SK-N-DZ (cell line): ENCODE measurements at regions not wholly inside any gene's neighbourhood (a gene's known extent, or its start where the extent isn't known, plus 50 kb on each side); places are given as distances from the start of the nearest gene placed in this dataset.

Source experiments
- DNase-seq: peaks from one replicate; pipeline ENCODE4 v3.0.0-alpha.2; 2015; ENCODE audit warnings: low spot score

DNA sequence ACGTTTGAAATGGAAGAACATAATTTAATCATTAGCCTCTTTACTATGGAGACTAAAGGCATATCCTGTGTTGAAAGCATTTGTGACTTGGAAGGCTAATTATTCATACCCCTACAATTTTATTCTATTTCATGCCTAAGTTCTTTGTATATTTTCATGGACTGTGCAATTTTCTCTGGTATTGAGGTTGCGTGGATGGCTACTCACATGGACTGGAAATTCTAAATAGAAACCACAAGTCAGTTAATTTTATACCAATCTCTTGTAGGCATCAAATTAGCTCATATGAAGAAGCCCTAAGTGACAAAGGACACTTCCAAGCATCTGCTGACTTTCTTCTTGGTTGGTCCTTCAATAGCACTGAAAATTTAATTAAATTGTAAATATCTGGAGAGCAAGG, 1353.5 kb downstream of the ROBO1 start:
- no peak for DNase-seq

DNA sequence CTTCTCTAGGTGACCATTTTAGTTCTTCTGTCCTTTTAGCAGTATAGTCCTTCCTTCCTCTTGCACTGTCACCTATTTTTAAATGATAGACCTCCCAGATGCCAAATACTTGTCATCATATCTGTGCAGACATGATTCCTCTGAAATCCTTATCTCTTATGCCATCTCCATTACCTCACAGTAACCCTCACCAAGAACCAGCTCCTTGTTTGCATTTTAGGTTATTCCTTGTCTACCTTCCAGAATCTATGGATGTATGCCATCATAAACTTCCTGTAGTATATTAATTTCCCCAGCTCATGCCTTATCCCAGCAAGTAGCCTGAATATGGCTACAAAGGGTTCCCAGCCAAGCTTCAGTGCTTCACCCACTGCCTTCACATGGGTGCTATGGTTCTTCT, 1347.2 kb downstream of the ROBO1 start:
- no peak for DNase-seq

DNA sequence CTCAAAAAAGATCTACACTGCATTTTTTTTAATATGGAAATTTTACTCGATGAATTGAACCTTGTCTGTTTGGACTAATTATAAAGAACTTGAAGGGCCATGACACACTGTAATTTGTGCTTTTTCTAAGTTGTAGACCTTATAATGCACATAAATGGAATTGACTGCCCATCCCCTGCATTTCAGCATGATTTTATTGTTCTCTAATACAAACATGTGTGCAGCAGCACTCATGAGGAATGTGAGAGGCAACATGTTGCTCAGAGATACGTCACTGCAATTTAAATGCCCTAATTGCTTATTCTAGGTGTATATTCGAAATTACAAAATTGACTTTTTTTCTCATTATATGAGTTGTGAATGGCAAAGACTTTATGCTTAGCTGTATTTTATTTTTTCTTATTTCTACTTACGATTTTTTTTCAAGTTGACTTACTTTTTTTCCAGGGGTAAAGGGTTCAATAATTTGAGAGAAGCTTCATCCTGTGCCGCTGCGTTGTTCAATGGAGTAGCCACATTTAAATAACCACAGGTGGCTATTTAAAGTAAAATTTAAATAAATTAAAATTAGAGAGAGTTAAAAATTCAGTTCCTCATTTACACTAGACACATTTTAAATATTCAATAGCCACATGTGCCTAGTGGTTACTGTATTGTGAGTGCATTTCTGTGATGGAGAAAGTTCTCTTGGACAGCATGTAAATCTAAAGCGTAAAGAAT, 1346.4 kb downstream of the ROBO1 start:
- DNase-seq, result no peak

DNA sequence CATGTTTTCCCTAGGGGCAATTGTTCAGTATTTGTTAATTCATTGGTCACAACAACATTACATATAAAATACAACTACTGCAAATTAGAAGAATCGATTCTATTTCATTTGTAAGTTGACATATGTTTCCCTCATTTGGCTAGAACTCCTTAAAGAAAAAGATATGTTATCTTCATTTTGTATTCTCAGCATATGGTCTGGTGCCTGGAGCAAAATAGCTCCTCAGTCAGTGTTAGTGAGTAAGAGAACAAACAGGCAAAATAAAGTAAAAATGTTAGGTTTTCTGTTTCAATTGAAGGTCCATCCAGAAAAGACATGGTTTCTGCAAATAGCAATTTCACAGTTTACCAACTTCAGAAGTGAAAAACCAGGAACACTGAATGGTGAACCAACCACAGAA, 1343.1 kb downstream of the ROBO1 start:
- DNase-seq, result no peak

DNA sequence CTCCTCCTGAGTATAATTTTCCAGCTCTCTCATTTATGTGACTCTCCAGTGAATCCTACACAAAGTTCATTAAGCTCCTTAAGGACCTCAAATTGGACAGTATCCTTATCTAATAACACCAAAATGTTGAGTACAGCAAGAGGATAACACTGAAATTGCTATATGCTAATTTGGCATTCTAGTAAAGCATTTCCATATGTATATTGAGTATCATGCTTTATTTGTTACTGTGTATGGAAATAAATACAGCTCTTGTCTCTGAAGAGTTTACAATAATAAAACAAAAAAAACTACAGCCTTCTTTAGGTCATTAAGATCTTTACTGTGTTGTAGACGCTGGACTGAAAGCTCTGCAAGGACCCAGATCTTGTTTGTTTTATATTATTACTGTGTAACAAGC, 1341.3 kb downstream of the ROBO1 start:
- no peak for DNase-seq

DNA sequence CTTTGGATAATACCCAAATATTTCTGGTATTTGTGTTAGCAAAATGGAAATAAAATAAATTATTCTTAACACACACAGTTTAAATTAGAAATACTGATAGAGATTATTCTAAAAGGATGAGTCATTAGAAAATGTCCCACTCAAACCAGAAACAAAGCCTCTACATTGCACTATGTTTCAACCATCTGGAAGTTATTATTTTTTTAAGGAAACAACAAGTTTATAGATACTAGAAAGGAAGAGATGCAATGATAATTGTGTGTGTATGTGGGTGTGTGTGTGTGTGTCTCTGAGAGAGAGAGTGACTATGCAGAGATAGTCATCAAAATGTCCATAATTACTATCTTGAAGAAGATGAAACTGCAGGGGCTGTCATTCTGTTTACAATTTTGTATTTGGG, 1340.5 kb downstream of the ROBO1 start:
- no peak for DNase-seq

DNA sequence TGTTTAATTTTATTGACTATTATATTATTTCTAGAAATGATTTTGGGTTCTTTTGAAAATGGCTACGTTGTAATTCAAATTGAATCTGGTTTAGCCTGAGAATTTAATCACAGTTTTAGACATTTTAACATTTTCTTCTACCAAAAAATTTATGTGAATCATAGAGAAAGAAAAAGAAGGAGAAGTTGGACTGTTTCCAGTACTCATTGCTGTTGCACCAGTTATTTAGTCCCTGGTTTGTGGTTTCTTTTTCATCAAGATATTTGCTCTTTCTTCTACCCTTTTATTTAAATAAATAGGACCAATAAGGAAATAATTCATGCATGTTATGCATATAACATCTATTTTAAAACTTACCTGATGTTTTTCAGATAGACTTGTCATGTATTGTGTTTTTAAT, 1337.1 kb downstream of the ROBO1 start:
- no peak for DNase-seq

DNA sequence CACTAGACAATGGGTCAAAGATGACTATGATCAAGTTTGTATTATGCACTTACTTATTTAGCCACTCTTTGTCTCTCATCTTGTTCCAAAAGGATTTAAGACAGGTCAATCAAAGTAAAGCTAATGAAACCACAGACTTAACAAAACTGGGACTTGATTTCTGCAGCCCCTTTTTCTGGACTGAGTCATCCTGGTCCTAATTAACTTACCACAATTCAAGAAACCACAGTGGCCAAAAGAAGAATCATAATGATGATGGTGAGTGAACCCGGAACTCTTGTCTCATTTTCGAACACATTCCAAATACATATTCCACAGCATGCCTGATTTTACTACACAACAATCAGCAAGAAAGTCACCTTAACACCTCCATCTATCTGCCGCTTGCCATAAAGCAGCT, 1333.0 kb downstream of the ROBO1 start:
- no peak for DNase-seq

DNA sequence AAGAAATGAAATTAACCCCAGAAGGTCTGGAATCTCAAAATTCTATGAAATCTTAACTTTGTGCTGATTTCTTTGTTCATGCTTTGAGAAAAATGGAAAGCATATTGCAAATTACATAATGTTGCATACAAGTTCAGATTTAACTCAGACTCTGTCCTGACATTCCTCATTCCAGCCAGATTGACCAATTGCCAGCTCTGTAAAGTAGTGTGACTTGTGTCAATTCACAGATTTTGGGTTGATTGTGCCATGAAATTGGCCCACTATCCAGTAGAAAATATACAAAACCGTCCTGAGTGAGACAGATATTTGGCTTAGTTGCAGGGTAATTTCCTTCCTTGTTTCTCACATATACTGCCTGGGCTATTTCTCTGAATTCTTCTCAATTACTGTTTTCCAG, 1312.6 kb downstream of the ROBO1 start:
- DNase-seq, result no peak

DNA sequence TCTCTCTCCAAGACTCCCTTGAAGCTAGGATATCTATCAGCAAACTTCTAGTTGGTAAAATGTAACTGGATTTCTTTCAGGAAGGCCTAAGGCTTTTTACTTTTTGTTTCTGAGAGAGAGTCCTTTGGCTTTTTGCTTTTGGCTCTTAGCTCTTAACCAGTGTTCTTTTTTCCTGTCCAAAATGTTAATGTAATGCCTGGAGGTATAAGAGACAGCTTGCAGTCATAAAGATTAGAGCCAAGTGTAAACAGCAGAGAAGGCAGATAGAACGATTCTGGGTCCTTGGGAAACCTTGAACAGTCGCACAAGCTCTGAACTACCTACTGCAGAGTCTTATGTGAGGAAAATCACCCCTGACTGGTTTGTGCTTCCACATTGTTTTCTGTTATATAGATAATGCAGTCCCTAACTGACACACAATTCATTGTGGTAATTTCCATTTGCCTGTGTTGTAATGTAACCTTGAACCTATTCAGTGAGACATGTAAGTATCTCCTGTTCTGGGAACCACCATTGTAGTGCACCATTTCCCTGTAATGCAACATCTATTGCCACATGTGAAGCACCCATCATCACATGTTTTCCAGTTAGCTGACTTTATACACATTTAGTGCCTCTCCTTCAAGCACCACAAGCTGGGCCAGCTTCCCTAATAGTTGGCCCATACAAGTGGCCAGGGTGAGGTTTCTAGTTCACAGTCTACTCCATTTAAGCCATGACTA, 1311.9 kb downstream of the ROBO1 start:
- no peak for DNase-seq

DNA sequence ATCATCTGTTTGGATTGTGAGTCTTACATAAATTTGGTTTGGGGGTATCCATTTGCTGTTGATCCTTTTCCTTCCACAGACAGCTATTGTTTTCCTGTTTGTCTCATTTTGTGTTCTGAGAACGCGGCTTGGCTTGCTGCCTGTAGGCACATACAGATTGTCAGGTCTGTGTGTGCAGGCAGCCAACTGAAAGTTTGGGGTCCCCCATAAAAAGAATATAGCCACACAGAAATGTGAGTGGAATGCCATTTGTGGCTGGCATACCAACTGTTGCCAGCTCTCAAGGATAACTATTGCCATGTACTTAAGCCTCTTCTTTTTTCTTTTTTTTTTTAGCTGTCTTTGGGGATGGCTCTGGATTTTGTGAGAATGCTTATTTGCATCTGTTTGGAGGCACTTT, 1308.0 kb downstream of the ROBO1 start:
- no peak for DNase-seq

DNA sequence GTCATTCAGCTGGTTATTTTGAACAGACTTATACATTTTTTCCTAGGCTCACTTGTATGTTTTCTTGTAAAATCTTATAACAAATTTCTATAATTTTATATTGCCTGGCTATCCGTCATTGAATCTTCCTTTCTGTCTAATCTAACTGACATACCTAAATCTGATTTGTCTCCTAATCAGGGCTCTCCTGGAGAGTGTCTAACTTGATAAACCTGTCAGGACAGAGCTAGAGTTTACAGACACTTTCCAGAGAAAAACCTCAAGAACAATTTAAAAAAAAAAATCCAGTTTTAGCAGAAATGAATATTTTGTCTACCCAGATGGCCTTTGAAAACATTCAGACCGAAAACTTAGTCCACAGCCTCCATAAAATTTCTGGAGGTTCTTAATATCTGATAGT, 1305.8 kb downstream of the ROBO1 start:
- DNase-seq, result peak; percentile 93

DNA sequence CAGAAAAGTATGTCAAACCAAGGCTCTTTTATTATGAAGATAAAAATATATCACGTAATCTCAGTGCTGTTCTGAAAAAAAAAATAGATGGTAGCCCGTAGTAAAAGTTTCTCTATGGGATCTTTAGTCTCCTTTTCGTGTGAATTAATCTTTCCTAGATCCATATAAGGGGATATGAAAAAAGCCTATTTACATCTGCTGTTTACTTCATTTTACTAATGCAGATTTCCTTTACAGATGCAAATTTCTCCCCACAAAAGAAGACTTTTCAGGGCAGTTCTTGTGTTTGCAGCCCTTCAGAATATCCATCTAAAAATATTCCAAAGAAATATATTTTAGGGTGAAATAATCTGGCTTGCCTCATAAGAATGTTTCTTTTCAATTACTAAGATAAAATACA, 1291.7 kb downstream of the ROBO1 start:
- no peak for DNase-seq

DNA sequence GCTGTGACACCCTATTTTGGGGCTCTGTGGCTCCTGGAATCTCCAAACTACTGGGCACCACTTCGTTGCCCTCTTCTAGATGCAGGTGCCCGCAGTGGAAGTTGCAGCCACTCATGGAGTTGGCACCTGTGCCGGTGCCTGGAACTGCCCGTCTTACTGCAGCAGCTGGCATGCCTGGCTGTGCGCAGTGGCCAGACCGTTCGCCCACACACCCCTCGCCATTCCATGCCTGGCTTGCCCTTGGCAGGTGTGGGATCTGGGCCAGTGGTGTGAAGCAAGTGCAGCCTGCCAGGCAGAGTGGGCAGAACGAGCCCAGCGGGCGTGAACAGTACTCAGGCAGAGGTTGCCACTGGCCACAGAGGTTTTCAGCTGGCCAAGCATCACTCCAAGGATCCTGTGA, 1286.7 kb downstream of the ROBO1 start:
- no peak for DNase-seq

DNA sequence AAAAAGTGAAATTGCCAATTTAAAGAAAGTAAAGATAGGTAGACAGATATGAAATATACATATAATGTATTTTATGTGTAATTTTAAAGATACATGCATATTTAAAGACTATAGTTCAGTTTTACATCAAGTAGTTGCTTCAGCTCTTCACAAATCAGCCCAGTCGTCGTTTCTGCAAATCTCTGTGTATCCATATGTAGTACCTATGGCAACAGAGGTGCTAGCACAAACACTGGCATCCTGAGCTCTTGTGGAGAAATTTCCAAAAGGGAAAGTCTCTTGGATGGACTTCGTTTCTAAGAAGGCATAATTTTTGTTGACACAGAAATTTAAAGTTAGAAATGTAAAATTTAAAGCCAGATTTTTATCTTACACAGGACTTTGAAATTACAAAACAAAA, 1284.7 kb downstream of the ROBO1 start:
- no peak for DNase-seq

DNA sequence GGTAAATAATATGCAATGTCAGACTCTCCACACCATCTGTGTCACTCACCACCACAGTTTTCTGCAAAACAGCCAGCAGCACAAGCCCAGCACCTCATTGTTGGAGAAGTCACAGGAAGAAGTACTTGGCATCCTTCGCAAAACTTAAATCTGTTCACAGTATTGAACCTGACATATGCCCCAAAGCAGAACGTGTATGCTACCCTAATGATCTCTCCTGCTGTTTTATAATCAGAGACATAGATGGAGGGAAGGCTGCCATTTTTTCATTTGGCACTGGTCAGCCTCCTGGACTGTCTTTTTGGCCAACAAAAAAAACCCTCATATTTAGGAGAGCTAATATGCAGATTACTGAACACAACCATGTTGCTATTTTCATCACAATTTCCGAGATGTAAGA, 1272.9 kb downstream of the ROBO1 start:
- DNase-seq, result no peak

DNA sequence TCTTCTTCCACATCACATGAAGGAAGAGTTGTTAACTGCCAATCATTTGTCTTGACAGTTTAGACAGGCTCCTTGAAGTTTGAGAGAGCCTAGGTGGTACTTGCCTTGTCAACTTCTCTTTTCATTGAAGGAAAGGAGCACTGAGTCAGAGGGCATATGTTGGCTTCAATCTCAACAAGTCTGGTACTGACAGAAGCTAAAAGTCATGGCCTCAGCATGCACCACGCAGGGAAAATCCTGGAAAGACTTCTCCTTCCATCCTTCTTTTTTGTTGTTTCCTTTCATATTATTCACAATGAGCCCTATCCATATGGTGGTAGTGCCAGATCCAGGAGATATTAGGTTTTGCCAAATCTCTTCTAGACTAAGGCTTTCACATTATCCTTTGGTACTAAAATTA, 1272.5 kb downstream of the ROBO1 start:
- DNase-seq, result no peak

DNA sequence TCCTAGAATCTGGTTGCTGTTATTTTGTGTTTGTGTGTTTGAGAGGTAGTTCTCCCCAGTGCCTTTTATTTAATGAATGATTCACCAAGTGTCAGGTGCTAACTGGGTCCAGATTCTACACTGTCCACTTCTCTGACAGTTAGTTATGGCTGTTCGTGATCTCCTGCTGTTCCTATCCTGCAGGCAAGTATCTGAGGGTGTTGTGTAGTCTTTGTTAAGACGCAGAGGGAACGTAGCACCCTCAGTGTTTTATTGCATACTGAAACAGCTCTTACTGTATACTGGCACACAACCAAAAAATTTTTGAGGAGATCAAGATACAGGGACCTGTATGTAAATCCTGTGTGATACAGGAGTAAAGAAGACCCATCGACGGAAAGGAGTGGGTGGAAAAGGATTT, 1271.3 kb downstream of the ROBO1 start:
- DNase-seq, result no peak

DNA sequence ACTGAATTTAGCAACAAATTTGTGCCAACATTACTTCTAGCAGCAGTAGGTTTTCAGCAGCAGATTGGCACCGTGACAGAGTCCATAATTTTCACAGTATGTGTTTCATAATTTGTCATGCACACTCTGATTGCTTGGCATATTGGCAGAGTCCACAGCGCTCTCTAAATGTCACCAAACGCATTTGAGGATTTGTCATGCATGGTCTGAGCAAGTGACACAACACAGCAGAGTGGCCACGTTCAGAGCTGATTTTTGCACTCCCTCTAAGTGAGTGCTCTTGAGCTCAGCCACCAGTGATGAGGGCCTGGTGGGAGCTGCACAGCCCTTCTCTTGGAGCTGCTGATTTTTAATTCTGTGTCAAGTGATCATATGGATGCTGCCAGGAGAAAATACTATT, 1270.8 kb downstream of the ROBO1 start:
- DNase-seq, result no peak

DNA sequence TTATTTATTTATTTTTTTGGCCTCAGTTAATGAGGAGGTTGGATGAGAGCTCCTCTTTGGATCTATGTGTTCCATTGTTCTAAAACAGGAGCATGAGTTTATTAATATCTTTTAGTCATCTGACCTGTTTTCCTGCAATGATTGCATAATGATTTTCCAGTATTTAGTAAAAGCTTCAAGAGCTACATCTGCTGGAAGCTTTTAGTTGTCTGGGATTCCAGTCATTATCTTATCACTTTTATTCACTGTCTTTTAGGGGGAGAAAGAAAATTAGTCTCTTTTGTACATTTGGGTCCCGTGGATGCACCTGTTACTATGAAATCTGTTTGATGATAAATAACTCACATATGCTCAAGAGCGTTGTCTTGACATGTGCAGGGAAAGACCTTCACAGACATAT, 1270.0 kb downstream of the ROBO1 start:
- no peak for DNase-seq

DNA sequence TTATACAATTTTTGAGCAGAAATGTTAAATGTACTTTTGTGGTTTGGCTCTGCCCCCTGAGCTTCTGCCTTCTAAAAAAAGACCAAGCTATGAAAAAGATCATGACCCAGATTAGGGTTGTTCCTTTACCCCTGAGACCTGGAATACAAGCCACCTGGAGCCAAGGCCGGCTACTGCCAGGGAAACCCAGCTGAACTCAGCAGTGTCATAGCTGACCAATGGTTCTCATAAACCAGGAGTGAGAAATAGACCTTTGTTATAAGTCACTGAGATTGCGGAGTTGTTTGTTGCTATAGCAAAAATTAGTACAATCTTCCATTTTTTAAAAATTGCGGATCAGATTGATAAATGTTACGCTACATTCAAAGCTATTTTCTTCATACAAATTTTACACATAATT, 1261.7 kb downstream of the ROBO1 start:
- no peak for DNase-seq

DNA sequence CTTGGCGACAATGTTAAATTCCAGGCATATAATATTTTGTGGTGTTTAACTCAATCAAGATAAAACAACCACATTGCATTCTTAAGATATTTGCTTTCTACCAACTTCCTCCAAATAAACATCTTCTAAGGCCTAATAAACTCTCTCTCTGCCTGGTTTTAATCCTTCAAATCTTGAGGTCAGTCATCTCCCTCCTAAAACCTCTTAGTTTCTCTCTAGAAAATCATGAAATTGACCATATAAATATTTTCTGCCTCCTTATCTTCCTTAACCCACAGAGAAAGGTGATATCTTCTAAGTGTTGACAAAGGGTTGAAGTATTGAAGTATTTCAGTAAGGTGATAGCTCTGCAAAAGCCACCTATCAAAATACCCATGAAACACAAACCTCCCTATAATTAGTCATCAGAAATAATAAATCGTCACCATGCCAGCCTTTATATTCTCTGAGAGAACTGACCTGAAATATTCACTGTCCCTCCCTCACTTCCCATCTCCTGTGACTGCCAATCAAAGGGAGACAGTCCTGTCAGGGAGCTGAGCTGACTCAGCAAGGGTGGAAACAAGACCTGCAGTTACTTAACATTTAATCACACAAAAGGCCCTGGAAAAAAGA, 1261.1 kb downstream of the ROBO1 start:
- DNase-seq, result no peak
